Subcutaneous abdominal adipose tissue (tissue), 5 donors: ENCODE measurements at regions not wholly inside any gene's neighbourhood (a gene's known extent, or its start where the extent isn't known, plus 50 kb on each side); places are given as distances from the start of the nearest gene placed in this dataset.

ENCODE experiments used
- H3K27ac ChIP-seq: one replicate; pipeline ENCODE4 v1.7.0; 2013; ENCODE audit warnings: low read depth, mild to moderate bottlenecking, inconsistent platforms, low read length, moderate library complexity
- H3K27me3 ChIP-seq, 5 donors: one replicate each; pipeline ENCODE4 v1.7.0; 2013; ENCODE audit warnings: low read length in 5 of 5, inconsistent platforms in 1 of 5; ENCODE audit not compliant: control insufficient read depth in 5 of 5, insufficient read depth in 4 of 5
- H3K36me3 ChIP-seq, 5 donors: one replicate each; pipeline ENCODE4 v1.7.0; 2013; ENCODE audit warnings: low read length in 5 of 5; ENCODE audit not compliant: control insufficient read depth in 5 of 5, insufficient read depth in 5 of 5
- H3K4me1 ChIP-seq, 5 donors: one replicate each; pipeline ENCODE4 v1.7.0; 2013; ENCODE audit warnings: low read length in 5 of 5, mild to moderate bottlenecking in 3 of 5, moderate library complexity in 1 of 5; ENCODE audit not compliant: control insufficient read depth in 5 of 5, insufficient read depth in 5 of 5
- H3K4me3 ChIP-seq, 5 donors: one replicate each; pipeline ENCODE4 v1.7.0; 2013; ENCODE audit warnings: low read length in 5 of 5, low read depth in 1 of 5
- H3K9ac ChIP-seq, 5 donors: one replicate each; pipeline ENCODE4 v1.7.0; 2013; ENCODE audit warnings: low read length in 5 of 5, mild to moderate bottlenecking in 4 of 5, moderate library complexity in 3 of 5
- H3K9me3 ChIP-seq, 5 donors: one replicate each; pipeline ENCODE4 v1.7.0; 2013; ENCODE audit warnings: low read length in 5 of 5; ENCODE audit not compliant: control insufficient read depth in 5 of 5
- donor health status: healthy.
- donor health status: healthy.
- donor health status: healthy.
- donor health status: healthy.
- donor health status: healthy.

DNA sequence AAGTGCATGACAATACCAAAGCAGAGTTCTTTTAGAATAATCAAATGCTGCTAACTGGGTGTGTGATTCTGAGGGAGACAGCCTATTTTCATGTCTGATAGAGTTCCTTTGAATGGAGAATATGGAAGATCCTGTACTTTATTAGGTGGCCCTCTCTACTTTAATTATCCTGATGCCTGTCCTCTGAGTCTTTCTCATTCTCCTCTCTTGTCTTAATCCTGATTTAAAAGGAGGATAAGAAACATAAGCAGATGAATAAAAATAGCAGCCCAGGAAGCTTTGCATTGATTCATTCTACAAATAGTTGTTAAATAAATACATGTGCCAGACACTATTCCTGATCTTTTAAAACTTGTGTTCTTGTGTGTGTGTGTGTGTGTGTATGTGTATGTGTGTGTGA, 387.3 kb downstream of the SPRY1 start:
- H3K36me3 ChIP-seq, result no peaks in the 10 kb centered on the region
- H3K4me3 ChIP-seq, result no peak overlapping the region
- H3K4me1 ChIP-seq, result peaks cover 0 to 15% (median 3%) of the 10 kb centered on the region in 5 donors
- no peaks in the 10 kb centered on the region for H3K9me3 ChIP-seq
- H3K27ac ChIP-seq, result peak overlapping the region; percentile 12
- no peaks in the 10 kb centered on the region for H3K27me3 ChIP-seq
- no peak overlapping the region for H3K9ac ChIP-seq

DNA sequence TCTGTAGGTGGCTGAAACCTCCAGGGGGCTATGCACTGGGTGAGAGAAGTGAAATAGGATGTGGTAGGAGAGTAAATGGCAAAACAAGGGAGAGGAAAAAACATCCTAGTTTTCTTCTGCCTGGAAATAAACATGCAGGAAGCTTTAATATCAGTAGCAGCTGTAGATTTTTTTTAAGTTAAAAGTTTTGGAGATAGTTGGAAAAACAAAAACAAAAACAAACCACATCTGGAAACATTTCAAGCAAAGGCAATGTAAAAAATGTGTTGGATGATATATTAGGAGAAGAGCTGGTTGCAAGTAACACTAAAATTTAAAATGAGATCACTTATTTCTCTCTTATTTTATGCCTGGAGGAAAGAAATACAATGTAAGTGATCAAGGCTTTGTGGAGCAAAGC, 388.0 kb downstream of the SPRY1 start:
- Histone ChIP-seq H3K9ac (no peak overlapping the region), H3K27ac (peak overlapping the region; percentile 34), H3K27me3 (no peaks in the 10 kb centered on the region), H3K9me3 (no peaks in the 10 kb centered on the region), H3K4me1 (peaks cover 0 to 15% (median 3%) of the 10 kb centered on the region in 5 donors), H3K36me3 (no peaks in the 10 kb centered on the region), H3K4me3 (no peak overlapping the region)

DNA sequence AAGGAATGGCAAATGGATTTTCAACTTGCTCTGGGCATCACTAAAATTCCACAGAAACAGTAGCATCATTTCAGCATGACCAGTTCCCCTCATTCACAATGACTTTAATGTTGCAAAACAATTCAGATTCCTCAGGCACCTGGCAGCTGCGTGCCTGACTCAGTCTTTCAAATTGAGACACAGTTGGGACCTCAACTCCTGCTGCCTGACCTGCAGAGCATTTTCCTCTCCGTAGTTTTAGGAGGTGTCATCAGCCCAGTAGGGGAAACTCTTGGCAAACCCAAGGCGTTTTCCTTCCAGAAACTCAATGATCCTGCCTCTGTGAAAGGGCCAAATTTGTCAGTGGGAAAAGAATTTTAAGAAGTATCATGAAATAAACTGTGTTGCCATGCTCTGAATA, 388.9 kb downstream of the SPRY1 start:
- Histone ChIP-seq H3K9ac (no peak overlapping the region), H3K9me3 (no peaks in the 10 kb centered on the region), H3K27ac (peak overlapping the region; percentile 34), H3K4me1 (peaks cover 0 to 15% (median 3%) of the 10 kb centered on the region in 5 donors), H3K4me3 (no peak overlapping the region), H3K36me3 (no peaks in the 10 kb centered on the region), H3K27me3 (no peaks in the 10 kb centered on the region)

DNA sequence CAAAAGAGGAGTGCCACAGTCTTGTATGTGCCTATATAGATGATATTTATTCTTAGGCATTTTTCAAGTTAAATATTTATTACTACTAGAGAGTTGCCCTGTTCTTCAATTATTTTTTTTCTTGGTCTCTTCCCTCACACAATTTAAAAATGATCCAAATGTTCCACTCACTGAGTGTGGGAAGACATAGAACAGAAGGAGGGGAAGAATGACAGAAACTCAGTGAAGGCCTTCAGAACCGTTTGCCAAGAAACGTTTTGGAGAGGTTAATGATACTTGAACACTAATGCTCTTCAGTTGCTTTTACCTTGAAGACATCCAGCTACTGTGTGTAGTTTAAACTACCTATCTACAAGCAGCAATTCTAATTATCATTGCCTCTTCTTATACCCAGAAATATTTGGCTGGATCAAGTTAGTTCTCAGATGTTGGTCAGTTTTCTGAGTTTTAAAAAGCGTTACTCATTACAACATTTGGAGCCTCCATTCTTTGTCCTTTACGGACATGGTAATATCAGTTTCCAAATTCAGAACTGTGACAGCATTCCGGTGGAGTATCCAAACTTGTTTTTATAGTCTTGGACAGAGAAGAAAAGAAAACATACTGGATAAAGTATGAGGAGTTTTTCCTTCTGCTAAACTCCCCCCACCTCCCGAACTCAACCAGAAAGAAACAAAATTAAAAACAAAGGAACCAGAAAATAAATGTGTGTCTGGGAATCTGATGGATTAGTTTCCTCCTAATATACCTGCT, 389.7 kb downstream of the SPRY1 start:
- Histone ChIP-seq H3K9me3 (no peaks in the 10 kb centered on the region), H3K4me3 (no peak overlapping the region), H3K9ac (no peak overlapping the region), H3K27ac (peak overlapping the region; percentile 14), H3K27me3 (no peaks in the 10 kb centered on the region), H3K4me1 (peaks cover 0 to 15% (median 3%) of the 10 kb centered on the region in 5 donors), H3K36me3 (no peaks in the 10 kb centered on the region)

DNA sequence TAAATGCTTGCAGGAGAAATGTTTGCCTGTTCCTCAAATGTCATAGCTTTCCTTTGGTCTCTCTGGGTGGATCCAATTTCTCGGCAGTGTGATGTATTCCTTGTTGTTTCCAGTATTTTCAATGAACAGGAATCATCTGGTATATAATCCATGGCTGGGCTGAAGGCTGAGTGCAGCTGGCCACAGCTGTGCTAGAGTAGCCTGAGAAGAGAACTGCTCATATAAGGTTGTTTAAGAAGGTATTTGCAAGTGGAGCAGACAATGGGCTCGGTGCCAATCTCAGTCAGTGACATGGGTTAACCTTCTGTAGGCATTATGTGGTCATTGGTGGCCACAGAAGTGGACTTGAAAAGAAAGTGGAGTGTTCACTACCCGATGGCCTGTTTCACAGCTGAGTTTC, 390.3 kb downstream of the SPRY1 start:
- Histone ChIP-seq H3K4me1 (peaks cover 0 to 15% (median 3%) of the 10 kb centered on the region in 5 donors), H3K27me3 (no peaks in the 10 kb centered on the region), H3K4me3 (no peak overlapping the region), H3K36me3 (no peaks in the 10 kb centered on the region), H3K27ac (peak overlapping the region; percentile 14), H3K9ac (no peak overlapping the region), H3K9me3 (no peaks in the 10 kb centered on the region)

DNA sequence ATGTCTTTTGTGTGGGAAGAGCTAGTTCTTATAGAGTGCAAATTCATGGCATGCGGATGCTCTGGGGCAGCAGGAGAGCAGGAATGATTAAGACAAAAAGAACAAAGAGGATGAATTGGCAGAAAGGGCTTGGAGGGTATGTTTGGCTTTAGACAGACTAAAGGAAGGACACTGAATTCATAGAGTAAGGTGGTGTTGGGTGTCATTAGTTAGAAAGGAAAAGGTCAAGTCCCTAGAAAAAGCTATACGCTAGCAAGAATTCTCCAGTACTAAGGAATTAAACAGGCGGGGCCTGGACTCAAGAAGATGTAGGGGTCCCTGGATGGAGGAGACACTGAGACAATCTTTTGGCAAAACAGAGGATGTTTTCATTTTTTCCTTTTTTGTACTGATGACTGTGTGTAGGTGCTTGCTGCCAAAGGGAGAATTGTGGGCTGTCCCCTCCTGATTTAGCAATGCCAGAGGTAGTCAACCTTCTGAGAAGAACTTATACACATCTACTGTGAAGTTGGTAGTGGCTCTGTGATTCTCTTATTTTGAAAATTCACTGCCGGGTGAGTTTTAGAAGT, 391.0 kb downstream of the SPRY1 start:
- H3K27ac ChIP-seq, result peak overlapping the region; percentile 14

DNA sequence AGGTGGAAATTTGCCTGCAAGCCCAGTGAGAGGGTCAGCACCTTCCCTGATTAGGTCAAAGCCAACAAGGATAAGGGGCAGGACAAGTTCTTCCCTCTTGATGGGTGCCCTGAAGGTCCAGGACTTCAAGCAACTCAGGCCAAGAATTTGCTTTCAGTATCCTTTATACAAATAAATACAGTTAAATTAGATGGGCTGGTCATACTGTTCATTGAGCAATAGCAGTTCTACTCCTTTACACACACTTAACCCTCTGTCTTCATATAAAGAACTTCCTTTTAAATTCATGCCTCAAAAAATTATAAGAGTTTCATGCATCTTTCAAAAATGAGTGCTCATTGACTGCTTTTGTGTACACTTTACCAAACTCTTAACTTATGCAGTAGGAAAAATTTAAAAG, 392.0 kb downstream of the SPRY1 start:
- Histone ChIP-seq H3K4me1 (peaks cover 0 to 15% (median 3%) of the 10 kb centered on the region in 5 donors), H3K36me3 (no peaks in the 10 kb centered on the region), H3K9ac (no peak overlapping the region), H3K4me3 (no peak overlapping the region), H3K27ac (no peak overlapping the region), H3K27me3 (no peaks in the 10 kb centered on the region), H3K9me3 (no peaks in the 10 kb centered on the region)

More for the DNA sequence above, 391.0 kb downstream of the SPRY1 start:
- no peak overlapping the region for H3K9ac ChIP-seq
- no peaks in the 10 kb centered on the region for H3K36me3 ChIP-seq
- peaks cover 0 to 15% (median 3%) of the 10 kb centered on the region in 5 donors for H3K4me1 ChIP-seq
- no peak overlapping the region for H3K4me3 ChIP-seq
- H3K9me3 ChIP-seq, result no peaks in the 10 kb centered on the region
- no peaks in the 10 kb centered on the region for H3K27me3 ChIP-seq

DNA sequence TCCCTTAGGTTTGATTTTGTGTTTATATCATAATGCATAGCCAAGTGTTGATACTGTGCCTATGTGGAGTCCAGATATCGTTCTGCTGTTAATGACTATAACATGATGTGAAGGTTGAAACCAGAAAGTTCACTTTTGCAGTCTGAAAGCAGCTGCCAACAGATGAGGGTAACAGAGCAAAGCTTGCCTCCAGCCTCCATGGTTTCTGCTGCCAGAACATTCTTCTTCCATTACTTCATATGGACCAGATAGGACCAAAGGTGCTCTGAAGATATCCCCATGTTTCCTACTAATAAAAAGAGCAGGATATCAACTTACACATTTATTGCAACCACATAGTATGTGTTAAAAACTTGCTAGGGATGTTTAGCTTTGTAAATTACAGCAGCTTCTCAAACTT, 394.1 kb downstream of the SPRY1 start:
- H3K9ac ChIP-seq, result no peak overlapping the region
- H3K27me3 ChIP-seq, result no peaks in the 10 kb centered on the region
- H3K36me3 ChIP-seq, result no peaks in the 10 kb centered on the region
- H3K9me3 ChIP-seq, result no peaks in the 10 kb centered on the region
- H3K4me1 ChIP-seq, result peaks cover 0 to 10% (median 3%) of the 10 kb centered on the region in 5 donors
- no peak overlapping the region for H3K27ac ChIP-seq
- H3K4me3 ChIP-seq, result no peak overlapping the region

DNA sequence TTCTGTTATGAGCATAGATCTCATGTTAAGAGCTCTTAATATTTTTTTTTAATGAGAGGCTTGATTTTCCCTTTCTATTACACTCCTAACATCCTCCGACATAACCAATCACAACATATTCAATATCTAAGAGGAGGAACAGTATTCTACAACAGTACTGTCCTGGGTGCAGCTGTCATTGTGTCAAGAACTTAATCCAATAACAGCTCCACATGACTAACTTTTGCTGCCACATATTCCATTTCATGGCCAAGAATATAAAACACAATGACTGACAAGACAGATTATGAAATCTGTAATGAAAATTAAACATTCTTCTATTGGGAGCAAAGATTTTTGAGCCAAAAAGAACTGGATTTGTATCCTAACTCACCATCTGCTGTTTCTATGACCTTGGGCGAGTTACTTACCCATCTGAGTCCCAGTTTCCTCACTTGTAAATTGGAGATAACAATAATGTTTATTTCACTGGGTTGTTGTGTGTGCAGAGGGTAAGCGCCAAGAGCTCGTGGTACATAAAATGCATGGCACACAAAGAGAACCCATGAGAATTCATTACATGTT, 405.6 kb downstream of the SPRY1 start:
- H3K27ac ChIP-seq, result no peak overlapping the region
- no peaks in the 10 kb centered on the region for H3K27me3 ChIP-seq
- H3K36me3 ChIP-seq, result no peaks in the 10 kb centered on the region
- H3K4me1 ChIP-seq, result peaks cover 0 to 10% (median 5%) of the 10 kb centered on the region in 5 donors
- H3K9me3 ChIP-seq, result peaks cover 0 to 3% (median 0%) of the 10 kb centered on the region in 5 donors
- no peak overlapping the region for H3K9ac ChIP-seq
- H3K4me3 ChIP-seq, result no peak overlapping the region

DNA sequence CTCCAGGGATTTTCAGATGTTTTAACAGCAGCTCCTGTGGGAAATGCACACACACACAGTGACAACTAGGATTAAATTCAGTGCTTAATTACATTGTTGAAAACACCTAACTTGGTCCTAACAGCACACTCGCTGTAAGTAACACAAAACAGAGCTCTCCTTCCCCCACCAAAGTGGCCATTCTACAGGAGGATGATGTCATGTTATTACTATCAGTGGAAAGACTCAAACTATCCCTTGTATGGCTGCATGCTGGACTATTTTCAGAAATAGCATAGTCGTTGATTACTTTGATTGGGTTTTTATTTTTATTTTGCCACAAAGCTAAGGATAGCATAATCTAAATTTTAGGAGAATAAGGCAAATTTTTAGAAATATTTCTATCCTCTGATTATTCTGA, 406.3 kb downstream of the SPRY1 start:
- H3K9me3 ChIP-seq, result peaks cover 0 to 3% (median 0%) of the 10 kb centered on the region in 5 donors
- peaks cover 0 to 10% (median 5%) of the 10 kb centered on the region in 5 donors for H3K4me1 ChIP-seq
- no peaks in the 10 kb centered on the region for H3K36me3 ChIP-seq
- H3K27me3 ChIP-seq, result no peaks in the 10 kb centered on the region
- H3K4me3 ChIP-seq, result no peak overlapping the region
- H3K27ac ChIP-seq, result no peak overlapping the region
- no peak overlapping the region for H3K9ac ChIP-seq
